HTR-8/SVneo (cell line): ENCODE measurements at regions not wholly inside any gene's neighbourhood (a gene's known extent, or its start where the extent isn't known, plus 50 kb on each side); places are given as distances from the start of the nearest gene placed in this dataset.

ENCODE experiments used
- DNase-seq: peaks from one replicate; pipeline ENCODE4 v3.0.0; 2011; ENCODE audit warnings: low spot score, mixed read lengths; ENCODE audit not compliant: insufficient read length
- FAIRE-seq: peaks from 2 replicates; lab custom pipeline; 2011; peaks lifted over from hg19 to GRCh38; lab: Jason Lieb, UNC

- DNase-seq (no peak), FAIRE-seq (no peak)
These were observed 418.1 kb downstream of the MTX2 start for GRCh38 chr2:176687342-176687741.

- no peak for FAIRE-seq
- no peak for DNase-seq
These were observed 418.7 kb downstream of the MTX2 start for GRCh38 chr2:176687944-176688343.

- no peak for FAIRE-seq
- no peak for DNase-seq
These were observed 420.5 kb downstream of the MTX2 start for GRCh38 chr2:176689711-176690110.

- FAIRE-seq, result no peak
- no peak for DNase-seq
These were observed 422.2 kb downstream of the MTX2 start for GRCh38 chr2:176691471-176691870.

- FAIRE-seq (no peak), DNase-seq (no peak)
These were observed 423.3 kb downstream of the MTX2 start for GRCh38 chr2:176692533-176692932.

- FAIRE-seq (no peak), DNase-seq (no peak)
These were observed 429.9 kb downstream of the MTX2 start for GRCh38 chr2:176699098-176699497.

- FAIRE-seq, result no peak
- DNase-seq, result no peak
These were observed 430.4 kb downstream of the MTX2 start for GRCh38 chr2:176699644-176700043.

GRCh38 chr2:176702131-176702530 lies 432.9 kb downstream of the MTX2 start:
- FAIRE-seq (no peak), DNase-seq (no peak)

- DNase-seq, result no peak
- FAIRE-seq, result no peak
These were observed 435.1 kb downstream of the MTX2 start for GRCh38 chr2:176704282-176704858.

- DNase-seq (no peak), FAIRE-seq (no peak)
These were observed 440.1 kb downstream of the MTX2 start for GRCh38 chr2:176709149-176709951.

- FAIRE-seq, result no peak
These were observed 440.7 kb downstream of the MTX2 start for GRCh38 chr2:176709991-176710390.

GRCh38 chr2:176710657-176711186 lies 441.5 kb downstream of the MTX2 start:
- no peak for FAIRE-seq
- no peak for DNase-seq

More at GRCh38 chr2:176709991-176710390, 440.7 kb downstream of the MTX2 start:
- DNase-seq, result no peak

GRCh38 chr2:176725873-176726645 lies 456.8 kb downstream of the MTX2 start:
- FAIRE-seq (no peak), DNase-seq (no peak)

- DNase-seq, result no peak
These were observed 458.5 kb downstream of the MTX2 start for GRCh38 chr2:176727696-176728095.

GRCh38 chr2:176729706-176730569 lies 460.7 kb downstream of the MTX2 start:
- FAIRE-seq (no peak), DNase-seq (no peak)

More at GRCh38 chr2:176727696-176728095, 458.5 kb downstream of the MTX2 start:
- FAIRE-seq, result no peak

GRCh38 chr2:176732780-176733179 lies 463.5 kb downstream of the MTX2 start:
- FAIRE-seq (no peak), DNase-seq (no peak)

GRCh38 chr2:176733698-176734430 lies 464.6 kb downstream of the MTX2 start:
- DNase-seq, result no peak
- FAIRE-seq, result no peak

GRCh38 chr2:176734868-176735267 lies 465.6 kb downstream of the MTX2 start:
- DNase-seq (no peak), FAIRE-seq (no peak)

GRCh38 chr2:176742271-176742670 lies 470.3 kb upstream of the HNRNPA3 start:
- FAIRE-seq (no peak), DNase-seq (no peak)
